Mesenchymal stem cell (in vitro differentiated cells and primary cell): ENCODE measurements at regions not wholly inside any gene's neighbourhood (a gene's known extent, or its start where the extent isn't known, plus 50 kb on each side); places are given as distances from the start of the nearest gene placed in this dataset.

Experiments used
- DNase-seq: peaks from one replicate; pipeline ENCODE4 v3.0.0-alpha.2; 2013
- H2AFZ ChIP-seq: one replicate; pipeline ENCODE4 v1.6.1; 2013; ENCODE audit warnings: low read depth, mild to moderate bottlenecking, control low read depth, inconsistent platforms, low read length, moderate library complexity
- H2AK5ac ChIP-seq: 2 replicates; pipeline ENCODE4 v1.6.1; 2013; ENCODE audit warnings: low read length, moderate library complexity, mild to moderate bottlenecking, inconsistent platforms; ENCODE audit not compliant: severe bottlenecking
- H2BK120ac ChIP-seq: one replicate; pipeline ENCODE4 v1.6.1; 2013; ENCODE audit warnings: low read depth, mild to moderate bottlenecking, inconsistent platforms, low read length, moderate library complexity
- H2BK12ac ChIP-seq, 2 experiments: one replicate each; pipeline ENCODE4 v1.6.1; 2013; ENCODE audit warnings: inconsistent platforms in 2 of 2, low read length in 2 of 2, mild to moderate bottlenecking in 2 of 2, moderate library complexity in 2 of 2, control low read depth in 1 of 2
- H2BK15ac ChIP-seq: one replicate; pipeline ENCODE4 v1.6.1; 2013; ENCODE audit warnings: mild to moderate bottlenecking, low read depth, inconsistent platforms; ENCODE audit not compliant: poor library complexity, severe bottlenecking
- H2BK5ac ChIP-seq: 2 replicates; pipeline ENCODE4 v1.6.1; 2013; ENCODE audit warnings: low read depth, mild to moderate bottlenecking, low read length, control low read depth, inconsistent platforms; ENCODE audit not compliant: poor library complexity, severe bottlenecking
- H3K14ac ChIP-seq, 2 experiments: one replicate each; pipeline ENCODE4 v1.6.1; 2013; ENCODE audit warnings: inconsistent platforms in 2 of 2, low read length in 2 of 2, control low read depth in 1 of 2, mild to moderate bottlenecking in 1 of 2, moderate library complexity in 1 of 2
- H3K18ac ChIP-seq, 2 experiments: one replicate each; pipeline ENCODE4 v1.6.1; 2013; ENCODE audit warnings: inconsistent platforms in 2 of 2, low read length in 2 of 2, control low read depth in 1 of 2, low read depth in 1 of 2, mild to moderate bottlenecking in 1 of 2
- H3K23ac ChIP-seq, 2 experiments: one replicate each; pipeline ENCODE4 v1.6.1; 2013; ENCODE audit warnings: inconsistent platforms in 2 of 2, low read length in 2 of 2, mild to moderate bottlenecking in 2 of 2, moderate library complexity in 2 of 2, control low read depth in 1 of 2
- H3K27ac ChIP-seq: 2 replicates; pipeline ENCODE4 v1.5.1; 2013; ENCODE audit warnings: mild to moderate bottlenecking, moderate library complexity, low read length, control low read depth, inconsistent platforms; ENCODE audit not compliant: poor library complexity, severe bottlenecking
- H3K27me3 ChIP-seq, 2 experiments: 2 replicates each; pipeline versions ENCODE4 v1.6.1 to v1.7.0; 2013; ENCODE audit warnings: low read length in 2 of 2, mild to moderate bottlenecking in 2 of 2, moderate library complexity in 2 of 2, control low read depth in 1 of 2, inconsistent platforms in 1 of 2; ENCODE audit not compliant: control insufficient read depth in 1 of 2, insufficient read depth in 1 of 2
- H3K36me3 ChIP-seq, 2 experiments: 2 replicates each; pipeline versions ENCODE4 v1.6.1 to v1.7.0; 2013; ENCODE audit warnings: low read length in 2 of 2, control low read depth in 1 of 2, inconsistent platforms in 1 of 2, low read depth in 1 of 2, mild to moderate bottlenecking in 1 of 2; ENCODE audit not compliant: insufficient read depth in 2 of 2, control insufficient read depth in 1 of 2
- H3K4ac ChIP-seq, 2 experiments: one replicate each; pipeline ENCODE4 v1.6.1; 2013; ENCODE audit warnings: inconsistent platforms in 2 of 2, low read length in 2 of 2, mild to moderate bottlenecking in 2 of 2, moderate library complexity in 2 of 2, control low read depth in 1 of 2, low read depth in 1 of 2
- H3K4me1 ChIP-seq: 2 replicates; pipeline ENCODE4 v1.6.1; 2013; ENCODE audit warnings: low read depth, low read length, control low read depth; ENCODE audit not compliant: control insufficient read depth, insufficient read depth
- H3K4me2 ChIP-seq: 2 replicates; pipeline ENCODE4 v1.6.1; 2013; ENCODE audit warnings: low read length, mild to moderate bottlenecking, inconsistent platforms; ENCODE audit not compliant: poor library complexity, severe bottlenecking
- H3K4me3 ChIP-seq, 2 experiments: 2 replicates each; pipeline versions ENCODE4 v1.5.1 to v1.7.0; 2013; ENCODE audit warnings: low read length in 2 of 2, mild to moderate bottlenecking in 2 of 2, control low read depth in 1 of 2, low read depth in 1 of 2; ENCODE audit not compliant: insufficient read depth in 1 of 2
- H3K79me1 ChIP-seq: replicated peaks from 2 replicates; pipeline ENCODE4 v1.6.1; 2013; ENCODE audit warnings: mild to moderate bottlenecking, control low read depth, low read length, inconsistent platforms; ENCODE audit not compliant: poor library complexity, severe bottlenecking
- H3K9ac ChIP-seq: 2 replicates; pipeline ENCODE4 v1.7.0; 2013; ENCODE audit warnings: mild to moderate bottlenecking, low read length, moderate library complexity
- H3K9me3 ChIP-seq: 2 replicates; pipeline ENCODE4 v1.7.0; 2013; ENCODE audit warnings: mild to moderate bottlenecking, low read length; ENCODE audit not compliant: control insufficient read depth
- H4K8ac ChIP-seq: one replicate; pipeline ENCODE4 v1.6.1; 2013; ENCODE audit warnings: inconsistent platforms, mild to moderate bottlenecking, low read length, moderate library complexity
- H4K91ac ChIP-seq: one replicate; pipeline ENCODE4 v1.6.1; 2013; ENCODE audit warnings: mild to moderate bottlenecking, low read length, inconsistent platforms
- WGBS: methylation state at CpG from one replicate; pipeline ENCODE4 v1.1.7; 2013; ENCODE audit warnings: mixed read lengths; 5-methylcytosine and 5-hydroxymethylcytosine counted together

- no peak overlapping the region for H4K91ac ChIP-seq
- H2AK5ac ChIP-seq, result no peak overlapping the region
- no peak for DNase-seq
- H3K4me1 ChIP-seq, result no peaks in the 10 kb centered on the region
- H3K18ac ChIP-seq, result no peak overlapping the region
- no peak overlapping the region for H2BK5ac ChIP-seq
- H3K9me3 ChIP-seq, result peaks cover 13% of the 10 kb centered on the region
- no CpG with 5 or more reads among the region's 1 CpG for WGBS
- H2AFZ ChIP-seq, result no peak overlapping the region
- H2BK15ac ChIP-seq, result no peak overlapping the region
- no peak overlapping the region for H2BK120ac ChIP-seq
- H3K27me3 ChIP-seq, result no peaks in the 10 kb centered on the region
- H3K4me3 ChIP-seq, result no peak overlapping the region
- no peaks in the 10 kb centered on the region for H3K79me1 ChIP-seq
- no peak overlapping the region for H3K27ac ChIP-seq
- H4K8ac ChIP-seq, result no peak overlapping the region
- H2BK12ac ChIP-seq, result no peak overlapping the region
- no peak overlapping the region for H3K4ac ChIP-seq
- H3K9ac ChIP-seq, result no peak overlapping the region
- H3K36me3 ChIP-seq, result no peaks in the 10 kb centered on the region
- H3K14ac ChIP-seq, result no peak overlapping the region
- no peak overlapping the region for H3K23ac ChIP-seq
- H3K4me2 ChIP-seq, result no peak overlapping the region
These were observed 294.8 kb downstream of the PRELID2 start for GRCh38 chr5:145540375-145540774.

DNA sequence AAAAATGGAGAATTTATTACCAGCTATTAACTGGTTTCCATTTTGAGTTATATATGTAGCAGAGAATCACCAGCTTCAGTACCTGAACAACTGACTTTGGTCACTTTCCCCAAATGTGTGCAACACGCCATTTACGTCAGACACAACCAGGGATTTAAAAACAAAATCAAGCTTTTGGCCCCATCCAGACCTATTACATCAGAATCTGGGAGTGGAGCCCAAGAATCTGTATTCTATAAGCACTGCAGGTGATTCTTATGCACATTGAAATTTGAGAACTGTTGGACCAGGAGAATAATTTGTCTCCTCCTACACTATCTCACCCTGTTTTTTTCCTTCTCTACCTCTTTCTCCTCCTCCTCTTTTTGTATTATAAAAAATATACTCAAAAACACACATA is 295.9 kb downstream of the PRELID2 start:
- Histone ChIP-seq H3K9me3 (peaks cover 13% of the 10 kb centered on the region), H2BK5ac (no peak overlapping the region), H3K4me2 (no peak overlapping the region), H2BK15ac (no peak overlapping the region), H3K9ac (no peak overlapping the region), H3K4ac (no peak overlapping the region), H2BK120ac (no peak overlapping the region), H3K14ac (no peak overlapping the region), H3K23ac (no peak overlapping the region), H2AFZ (no peak overlapping the region), H4K8ac (no peak overlapping the region), H3K27ac (no peak overlapping the region), H3K18ac (no peak overlapping the region), H2BK12ac (no peak overlapping the region), H3K36me3 (no peaks in the 10 kb centered on the region), H4K91ac (no peak overlapping the region), H3K4me3 (no peak overlapping the region), H3K79me1 (no peaks in the 10 kb centered on the region), H3K27me3 (no peaks in the 10 kb centered on the region), H2AK5ac (no peak overlapping the region), H3K4me1 (no peaks in the 10 kb centered on the region)
- 97% methylated on average over 2 of the region's 2 CpGs for WGBS
- no peak for DNase-seq

GRCh38 chr5:145536133-145536532 is 299.0 kb downstream of the PRELID2 start:
- WGBS, result 81% methylated on average over 4 of the region's 4 CpGs
- no peak overlapping the region for H3K9ac ChIP-seq
- H2BK12ac ChIP-seq, result no peak overlapping the region
- H2AFZ ChIP-seq, result no peak overlapping the region
- H3K27me3 ChIP-seq, result no peaks in the 10 kb centered on the region
- no peaks in the 10 kb centered on the region for H3K4me1 ChIP-seq
- no peak overlapping the region for H3K27ac ChIP-seq
- H2AK5ac ChIP-seq, result no peak overlapping the region
- no peak overlapping the region for H2BK5ac ChIP-seq
- no peaks in the 10 kb centered on the region for H3K36me3 ChIP-seq
- no peak overlapping the region for H4K91ac ChIP-seq
- no peak overlapping the region for H3K4me3 ChIP-seq
- H3K23ac ChIP-seq, result no peak overlapping the region
- no peak for DNase-seq
- H3K9me3 ChIP-seq, result peaks cover 13% of the 10 kb centered on the region
- no peak overlapping the region for H3K14ac ChIP-seq
- no peak overlapping the region for H2BK15ac ChIP-seq
- H4K8ac ChIP-seq, result no peak overlapping the region
- no peak overlapping the region for H3K18ac ChIP-seq
- no peak overlapping the region for H3K4me2 ChIP-seq
- H2BK120ac ChIP-seq, result no peak overlapping the region
- H3K79me1 ChIP-seq, result no peaks in the 10 kb centered on the region
- H3K4ac ChIP-seq, result no peak overlapping the region

DNA sequence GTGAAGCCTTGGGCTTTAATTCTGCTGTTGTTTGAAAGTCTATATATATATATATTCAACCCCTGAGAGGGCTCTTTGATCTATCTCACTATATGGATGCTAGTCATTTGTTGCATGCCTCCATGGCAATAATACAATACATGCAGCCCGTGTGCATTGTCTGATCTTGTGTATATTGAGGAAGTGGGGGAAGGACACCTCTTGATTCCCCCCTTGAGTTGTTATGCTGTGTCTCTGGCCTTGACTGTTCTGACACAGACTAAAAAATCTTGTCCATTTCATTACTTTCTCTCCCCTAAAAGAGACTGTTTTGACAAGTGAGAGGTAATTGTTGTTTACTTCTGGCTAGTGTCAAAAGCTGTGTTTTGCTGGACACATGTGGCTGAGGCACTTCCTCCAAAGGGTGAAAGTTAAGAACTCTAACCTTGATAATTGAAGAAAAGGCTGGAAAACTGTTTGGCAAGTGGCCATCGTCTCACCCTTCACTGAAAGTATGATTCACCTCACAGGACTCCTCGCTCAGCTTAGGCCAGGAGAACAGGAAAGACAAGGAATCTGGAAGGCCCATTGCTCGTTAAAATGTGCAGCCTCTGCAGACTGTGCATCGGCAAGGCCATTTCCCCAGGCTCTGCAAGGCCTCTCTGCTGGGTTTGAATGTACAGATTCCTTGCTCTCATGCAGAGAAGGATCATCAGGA is 304.0 kb downstream of the PRELID2 start:
- DNase-seq, result peak; percentile 83
- H2AK5ac ChIP-seq, result peak overlapping the region; percentile 3
- WGBS, result 0% methylated on average over 4 of the region's 5 CpGs

More for the DNA sequence above, 304.0 kb downstream of the PRELID2 start:
- Histone ChIP-seq H2BK5ac (peak overlapping the region; percentile 58), H3K9me3 (no peaks in the 10 kb centered on the region), H3K79me1 (no peaks in the 10 kb centered on the region), H3K18ac (no peak overlapping the region), H4K91ac (no peak overlapping the region), H2AFZ (no peak overlapping the region), H4K8ac (no peak overlapping the region), H2BK15ac (no peak overlapping the region), H3K9ac (no peak overlapping the region), H2BK120ac (no peak overlapping the region), H3K23ac (no peak overlapping the region), H3K4ac (no peak overlapping the region), H3K4me2 (no peak overlapping the region), H3K27ac (peak overlapping the region; percentile 67), H2BK12ac (no peak overlapping the region), H3K27me3 (no peaks in the 10 kb centered on the region), H3K4me3 (no peak overlapping the region), H3K4me1 (no peaks in the 10 kb centered on the region), H3K14ac (no peak overlapping the region), H3K36me3 (no peaks in the 10 kb centered on the region)
